Colon (tissue), 2 donors: ENCODE measurements at regions not wholly inside any gene's neighbourhood (a gene's known extent, or its start where the extent isn't known, plus 50 kb on each side); places are given as distances from the start of the nearest gene placed in this dataset.
"Not testable (repeated sequence)": the region's sequence is repeated elsewhere in the genome, so short reads cannot be mapped to it uniquely, and the experiment has no call there.

Experiments used
- FAIRE-seq: peaks from 2 replicates; lab custom pipeline; 2012; peaks lifted over from hg19 to GRCh38; lab: Jason Lieb, UNC
- donor health status: control.
- donor health status: control.

- no peak for FAIRE-seq
Measured at GRCh38 chr13:26887594-26887993, 127.0 kb upstream of the GPR12 start.

GRCh38 chr13:26883613-26884257 lies 123.1 kb upstream of the GPR12 start:
- FAIRE-seq: no peak

- no peak for FAIRE-seq
Measured at GRCh38 chr13:26882731-26883130, 122.1 kb upstream of the GPR12 start.

GRCh38 chr13:26881154-26881553 lies 120.6 kb upstream of the GPR12 start:
- no peak for FAIRE-seq

GRCh38 chr13:26880735-26881134 lies 120.1 kb upstream of the GPR12 start:
- no peak for FAIRE-seq

- no peak for FAIRE-seq
Measured at GRCh38 chr13:26878438-26878837, 117.9 kb upstream of the GPR12 start.

- FAIRE-seq: no peak
Measured at GRCh38 chr13:26873386-26873698, 112.8 kb upstream of the GPR12 start.

GRCh38 chr13:26872525-26873385 lies 112.2 kb upstream of the GPR12 start:
- no peak for FAIRE-seq

GRCh38 chr13:26867451-26868091 lies 107.0 kb upstream of the GPR12 start:
- FAIRE-seq: no peak

GRCh38 chr13:26864576-26864975 lies 104.0 kb upstream of the GPR12 start:
- FAIRE-seq: no peak

- FAIRE-seq: no peak
Measured at GRCh38 chr13:26861941-26862340, 101.4 kb upstream of the GPR12 start.

GRCh38 chr13:26855921-26856320 lies 95.3 kb upstream of the GPR12 start:
- no peak for FAIRE-seq

- no peak for FAIRE-seq
Measured at GRCh38 chr13:26855071-26855470, 94.5 kb upstream of the GPR12 start.

GRCh38 chr13:26853323-26853722 lies 92.7 kb upstream of the GPR12 start:
- FAIRE-seq: no peak

- FAIRE-seq: no peak
Measured at GRCh38 chr13:26847281-26847680, 86.7 kb upstream of the GPR12 start.

- not testable (repeated sequence) for FAIRE-seq
Measured at GRCh38 chr13:26845063-26845462, 84.5 kb upstream of the GPR12 start.

- FAIRE-seq: no peak
Measured at GRCh38 chr13:26839682-26840081, 79.1 kb upstream of the GPR12 start.

- FAIRE-seq: no peak
Measured at GRCh38 chr13:26838821-26839220, 78.2 kb upstream of the GPR12 start.

GRCh38 chr13:26837997-26838396 lies 77.4 kb upstream of the GPR12 start:
- no peak for FAIRE-seq

GRCh38 chr13:26837102-26837501 lies 76.5 kb upstream of the GPR12 start:
- FAIRE-seq: no peak

GRCh38 chr13:26836626-26837025 lies 76.0 kb upstream of the GPR12 start:
- FAIRE-seq: no peak

GRCh38 chr13:26834646-26835045 lies 74.1 kb upstream of the GPR12 start:
- FAIRE-seq: no peak

GRCh38 chr13:26831336-26831908 lies 70.8 kb upstream of the GPR12 start:
- no peak for FAIRE-seq
